Activated effector memory CD4-positive, alpha-beta T cell treated with Interleukin-2 at 50 U/mL for 16 hours (primary cell): ENCODE measurements at regions not wholly inside any gene's neighbourhood (a gene's known extent, or its start where the extent isn't known, plus 50 kb on each side); places are given as distances from the start of the nearest gene placed in this dataset.

Experiments
- DNase-seq: peaks from one replicate; pipeline ENCODE4 v3.0.0-alpha.2; 2020

GRCh38 chr19:27705896-27706295 is 1507.1 kb downstream of the UQCRFS1 start:
- no peak for DNase-seq

DNA sequence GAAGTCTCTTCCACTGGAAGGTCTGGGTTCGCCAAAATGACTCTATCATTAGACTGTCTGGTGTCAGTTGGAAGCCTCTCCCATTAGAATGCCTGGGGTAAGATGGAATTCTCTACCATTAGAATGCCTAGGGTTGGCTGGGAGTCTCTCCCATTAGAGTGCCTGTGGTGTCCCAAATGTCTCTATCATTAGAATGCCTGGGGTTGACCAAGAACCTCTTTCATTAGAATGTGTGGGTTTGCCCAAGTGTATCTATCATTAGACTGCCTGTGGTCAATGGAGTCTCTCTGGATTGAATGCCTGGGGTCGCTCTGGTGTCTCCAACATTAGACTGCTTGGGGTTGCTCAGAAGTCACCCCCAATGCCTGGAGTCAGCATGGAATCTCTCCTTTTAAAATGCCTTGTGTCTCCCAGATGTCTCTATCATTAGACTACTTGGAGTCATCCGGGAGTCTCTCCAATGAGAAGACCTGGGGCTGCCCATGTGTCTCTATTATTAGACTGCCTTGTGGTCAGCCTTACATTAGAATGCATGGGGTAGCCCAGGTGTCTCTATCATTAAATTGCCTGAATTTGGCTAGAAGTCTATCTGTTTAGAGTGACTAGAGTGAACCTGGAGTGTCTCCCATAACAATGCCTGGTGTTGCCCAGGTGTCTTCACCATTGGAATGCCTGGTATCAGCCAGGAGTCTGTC is 1518.4 kb downstream of the UQCRFS1 start:
- no peak for DNase-seq

DNA sequence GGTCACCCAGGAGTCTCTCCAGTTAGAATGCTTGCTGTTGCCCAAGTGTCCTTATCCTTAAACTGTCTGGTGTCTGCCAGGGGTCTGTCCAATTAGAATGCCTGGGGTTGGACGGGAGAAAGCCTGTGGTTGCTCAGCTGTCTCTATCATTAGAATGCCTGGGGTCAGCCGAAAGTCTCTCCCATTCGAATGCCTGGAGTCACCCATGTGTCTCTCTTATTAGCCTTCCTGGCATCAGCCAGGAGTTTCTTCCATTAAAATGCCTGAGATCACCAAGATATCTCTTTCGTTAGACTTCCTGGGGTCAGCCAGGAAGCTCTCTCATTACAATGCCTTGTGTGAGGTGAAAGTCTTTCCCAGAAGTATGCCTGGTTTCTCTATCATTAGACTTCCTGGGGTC is 1521.0 kb downstream of the UQCRFS1 start:
- no peak for DNase-seq

GRCh38 chr19:27689734-27690241 is 1523.2 kb downstream of the UQCRFS1 start:
- DNase-seq, result no peak

- no peak for DNase-seq
These were observed 1528.7 kb downstream of the UQCRFS1 start for GRCh38 chr19:27684293-27684692.

- DNase-seq, result no peak
These were observed 1531.0 kb downstream of the UQCRFS1 start for GRCh38 chr19:27681972-27682371.

- no peak for DNase-seq
These were observed 1533.0 kb downstream of the UQCRFS1 start for GRCh38 chr19:27679905-27680304.

- DNase-seq, result no peak
These were observed 1533.6 kb downstream of the UQCRFS1 start for GRCh38 chr19:27679399-27679798.

DNA sequence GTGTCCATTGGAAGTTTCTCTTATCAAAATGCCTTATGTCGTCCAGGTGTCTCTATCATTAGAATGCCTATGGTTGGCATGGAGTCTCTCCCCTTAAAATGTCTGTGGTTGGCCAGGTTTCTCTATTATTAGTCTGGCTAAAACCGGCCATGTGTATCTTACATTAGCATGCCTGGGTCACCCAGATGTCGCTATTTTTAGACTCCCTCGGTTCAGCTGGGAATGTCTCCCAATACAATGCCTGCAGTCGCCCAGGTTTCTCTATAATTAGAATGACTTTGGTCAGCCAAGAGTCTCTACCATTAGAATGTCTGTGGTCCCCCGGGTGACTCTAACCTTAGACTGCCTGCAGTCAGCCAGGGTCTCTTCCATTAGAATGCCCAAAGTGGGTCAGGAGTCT is 1536.1 kb downstream of the UQCRFS1 start:
- no peak for DNase-seq

DNA sequence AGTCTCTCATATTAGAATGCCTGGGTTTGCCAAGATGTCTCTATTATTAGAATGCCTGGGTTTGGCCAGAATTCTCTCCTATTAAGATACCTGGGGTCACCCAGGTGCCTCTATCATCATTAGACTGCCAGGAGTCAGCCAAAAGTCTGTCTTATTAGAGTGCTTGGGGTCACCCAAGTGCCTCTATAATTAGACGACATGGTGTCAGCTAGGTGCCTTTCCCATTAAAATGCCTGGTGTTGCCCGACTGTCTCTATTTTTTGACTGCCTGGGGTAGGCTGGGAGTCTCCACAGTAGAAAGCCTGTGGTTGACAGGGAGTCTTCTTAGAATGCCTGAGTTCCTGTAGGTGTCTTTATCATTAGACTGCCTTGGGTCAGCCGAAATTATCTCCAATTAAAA is 1536.6 kb downstream of the UQCRFS1 start:
- no peak for DNase-seq

DNA sequence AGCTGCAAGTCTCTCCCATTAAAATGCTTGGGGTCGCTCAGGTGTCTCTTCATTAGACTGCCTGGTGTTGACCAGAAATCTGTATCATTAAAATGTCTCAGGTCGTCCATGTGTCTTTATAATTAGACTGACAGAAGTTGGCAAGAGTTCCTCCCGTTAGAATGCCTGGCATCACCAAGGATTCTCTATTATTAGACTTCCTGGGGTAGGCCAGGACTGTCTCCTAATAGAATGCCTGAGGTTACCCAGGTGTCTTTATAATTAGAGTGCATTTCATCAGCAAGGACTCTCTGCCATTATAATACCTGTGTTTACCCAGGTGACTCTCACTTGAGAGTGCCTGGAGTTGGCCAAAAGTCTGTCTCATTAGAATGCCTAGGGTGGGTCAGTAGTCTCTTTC is 1537.2 kb downstream of the UQCRFS1 start:
- DNase-seq, result no peak

- no peak for DNase-seq
These were observed 1538.2 kb downstream of the UQCRFS1 start for GRCh38 chr19:27674701-27675100.

DNA sequence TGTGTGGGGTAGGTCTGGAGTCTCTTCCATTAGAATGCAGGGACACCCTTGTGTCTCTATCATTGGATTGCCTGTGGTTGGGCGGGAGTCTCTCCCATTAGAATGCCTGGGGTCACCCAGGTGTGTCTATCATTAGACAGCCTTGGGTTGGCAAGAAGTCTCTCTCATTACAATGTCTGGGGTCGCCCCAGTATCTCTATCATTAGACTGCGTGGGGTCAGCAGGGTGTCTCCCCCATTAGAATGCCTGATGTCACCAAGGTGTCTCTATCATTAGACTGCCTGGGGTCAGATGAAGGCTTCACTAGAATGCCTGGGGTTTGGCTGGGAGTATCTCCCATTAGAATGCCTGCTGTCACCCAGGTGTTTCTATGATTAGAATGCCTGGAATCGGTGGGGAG is 1539.0 kb downstream of the UQCRFS1 start:
- DNase-seq, result no peak

- no peak for DNase-seq
These were observed 1540.5 kb downstream of the UQCRFS1 start for GRCh38 chr19:27672309-27673047.

DNA sequence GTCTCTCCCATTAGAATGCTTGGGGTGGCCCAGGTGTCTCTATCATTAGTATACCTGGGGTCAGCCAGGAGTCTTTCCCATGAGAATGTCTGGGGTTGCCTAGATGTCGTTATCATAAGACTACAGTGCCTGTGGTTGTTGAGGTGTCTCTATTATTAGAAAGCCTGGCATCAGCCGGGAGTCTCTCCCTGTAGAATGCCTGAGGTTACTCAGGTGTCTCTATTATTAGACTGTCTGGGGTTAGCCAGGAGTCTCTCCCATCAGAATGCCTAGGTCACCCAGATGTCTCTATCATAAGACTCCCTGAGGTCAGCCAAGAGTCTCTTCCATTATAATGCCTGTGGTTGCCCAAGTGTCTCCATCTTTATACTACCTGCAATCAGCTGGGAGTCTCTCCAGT is 1541.1 kb downstream of the UQCRFS1 start:
- DNase-seq, result no peak

DNA sequence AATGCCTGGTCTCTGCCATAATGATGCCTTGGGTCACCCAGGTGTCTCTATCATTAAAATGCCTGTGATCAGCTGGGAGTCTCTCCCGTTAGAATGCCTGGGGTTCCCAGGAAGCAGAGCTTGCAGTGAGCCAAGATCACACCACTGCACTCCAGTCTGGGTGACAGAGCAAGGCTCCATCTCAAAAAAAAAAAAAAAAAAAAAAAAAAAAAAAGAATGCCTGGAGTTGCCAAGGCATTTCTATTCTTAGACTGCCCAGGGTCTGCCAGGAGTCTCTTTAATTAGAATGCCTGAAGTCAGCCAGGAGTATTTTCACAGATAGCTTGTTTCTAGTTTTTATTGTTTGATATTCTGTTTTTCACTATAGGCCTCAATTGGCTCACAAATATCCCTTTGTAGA is 1552.5 kb downstream of the UQCRFS1 start:
- no peak for DNase-seq

GRCh38 chr19:27657271-27658051 is 1555.5 kb downstream of the UQCRFS1 start:
- DNase-seq, result no peak

- no peak for DNase-seq
These were observed 1558.5 kb downstream of the UQCRFS1 start for GRCh38 chr19:27654266-27654990.

DNA sequence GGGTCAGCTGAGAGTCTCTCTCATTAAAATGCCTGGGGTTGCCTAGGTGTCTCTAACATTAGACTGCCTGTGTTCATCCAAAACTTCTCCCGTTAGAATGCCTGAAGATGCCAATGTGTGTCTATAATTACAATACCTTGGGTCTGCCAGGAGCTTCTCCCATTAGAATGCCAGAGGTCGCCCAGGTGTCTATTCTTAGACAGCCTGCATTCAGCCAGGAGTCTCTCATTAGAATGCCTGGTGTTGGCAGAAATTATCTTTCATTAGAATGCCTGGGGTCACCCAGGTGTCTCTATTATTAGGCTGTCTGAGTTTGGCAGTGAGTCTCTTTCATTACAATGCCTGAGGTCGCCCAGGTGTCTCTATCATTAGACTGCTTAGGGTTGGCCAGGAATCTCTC is 1560.2 kb downstream of the UQCRFS1 start:
- no peak for DNase-seq

DNA sequence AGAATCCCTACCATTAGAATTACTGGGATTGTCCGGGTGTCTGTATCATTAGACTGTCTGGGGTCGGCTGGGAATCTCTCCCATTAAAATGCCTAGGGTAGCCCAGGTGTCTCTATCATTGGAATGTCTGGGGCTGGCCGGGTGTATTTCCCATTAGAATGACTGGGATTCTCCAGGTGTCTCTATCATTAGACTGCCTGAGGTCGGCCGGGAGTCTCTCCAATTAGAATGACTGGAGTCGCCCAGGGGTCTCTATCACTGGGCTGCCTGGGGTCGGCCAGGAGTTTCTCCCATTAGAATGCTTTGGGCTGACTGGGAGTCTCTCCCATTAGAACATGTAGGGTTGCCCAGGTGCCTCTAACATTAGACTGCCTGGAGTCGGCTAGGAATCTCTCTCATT is 1560.7 kb downstream of the UQCRFS1 start:
- DNase-seq, result no peak

GRCh38 chr19:27647423-27647822 is 1565.5 kb downstream of the UQCRFS1 start:
- no peak for DNase-seq

GRCh38 chr19:27635401-27635800 is 1577.5 kb downstream of the UQCRFS1 start:
- DNase-seq, result no peak

GRCh38 chr19:27618006-27618405 is 1594.9 kb downstream of the UQCRFS1 start:
- DNase-seq, result no peak
